ENCODE measurements at regions not wholly inside any gene's neighbourhood (a gene's known extent, or its start where the extent isn't known, plus 50 kb on each side); places are given as distances from the start of the nearest gene placed in this dataset.

DNA sequence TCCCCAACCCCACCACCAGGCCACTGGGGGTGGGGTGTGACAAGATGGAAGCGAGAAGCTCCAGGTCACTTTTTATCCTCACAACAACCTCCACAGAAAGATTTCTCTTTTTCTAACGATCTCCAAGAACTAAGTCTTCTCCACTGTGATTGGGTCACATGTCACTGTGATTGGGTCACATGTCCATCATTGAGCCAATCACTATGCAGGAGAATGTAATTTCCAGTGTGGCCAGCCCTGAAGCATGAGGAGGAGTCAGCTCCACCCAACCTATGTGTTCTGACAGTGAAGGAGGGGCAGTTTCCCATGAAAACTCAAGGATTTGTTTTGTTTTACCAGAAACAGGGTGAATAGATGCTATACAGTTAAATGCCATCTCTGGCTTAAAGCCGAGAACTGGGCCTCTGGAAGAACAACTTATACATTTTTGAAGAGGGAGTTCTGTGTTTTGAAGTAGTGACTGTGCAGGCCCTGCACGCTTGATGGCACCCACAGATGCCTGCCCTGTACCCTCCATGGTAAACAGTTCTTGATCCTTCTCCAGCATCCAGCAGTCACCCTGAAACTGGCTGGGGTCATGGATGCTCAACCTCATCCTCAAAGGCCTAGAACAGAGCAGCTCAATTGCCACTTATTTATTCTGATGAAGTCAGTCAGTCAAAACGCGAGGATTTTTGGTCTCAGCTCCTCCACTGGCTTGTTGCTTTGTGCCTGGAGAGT, 180.4 kb upstream of the BMP4 start:
- Histone ChIP-seq H3K79me2 (no peaks in the 10 kb centered on the region), H3K27me3 (no peaks in the 10 kb centered on the region), H3K4me3 (no peak overlapping the region), H3K4me2 (no peak overlapping the region), H3K27ac (no peak overlapping the region), H3K36me3 (replicated peaks; ENCODE audit: insufficient read depth, low read depth) (no peaks in the 10 kb centered on the region), H3K9me2 (replicated peaks; ENCODE audit: insufficient read depth) (no peaks in the 10 kb centered on the region), H3K4me1 (ENCODE audit: insufficient read depth) (peaks cover 9% of the 10 kb centered on the region), H4K20me1 (ENCODE audit: insufficient read depth, poor library complexity, severe bottlenecking) (no peaks in the 10 kb centered on the region), H2AFZ (no peak overlapping the region), H3K9me3 (ENCODE audit: low read depth) (no peaks in the 10 kb centered on the region)
- 80% methylated on average over 6 of the region's 6 CpGs for WGBS (ENCODE audit: low lambda C conversion rate, missing lambda C conversion rate)
- TF ChIP-seq, protein P1, sequence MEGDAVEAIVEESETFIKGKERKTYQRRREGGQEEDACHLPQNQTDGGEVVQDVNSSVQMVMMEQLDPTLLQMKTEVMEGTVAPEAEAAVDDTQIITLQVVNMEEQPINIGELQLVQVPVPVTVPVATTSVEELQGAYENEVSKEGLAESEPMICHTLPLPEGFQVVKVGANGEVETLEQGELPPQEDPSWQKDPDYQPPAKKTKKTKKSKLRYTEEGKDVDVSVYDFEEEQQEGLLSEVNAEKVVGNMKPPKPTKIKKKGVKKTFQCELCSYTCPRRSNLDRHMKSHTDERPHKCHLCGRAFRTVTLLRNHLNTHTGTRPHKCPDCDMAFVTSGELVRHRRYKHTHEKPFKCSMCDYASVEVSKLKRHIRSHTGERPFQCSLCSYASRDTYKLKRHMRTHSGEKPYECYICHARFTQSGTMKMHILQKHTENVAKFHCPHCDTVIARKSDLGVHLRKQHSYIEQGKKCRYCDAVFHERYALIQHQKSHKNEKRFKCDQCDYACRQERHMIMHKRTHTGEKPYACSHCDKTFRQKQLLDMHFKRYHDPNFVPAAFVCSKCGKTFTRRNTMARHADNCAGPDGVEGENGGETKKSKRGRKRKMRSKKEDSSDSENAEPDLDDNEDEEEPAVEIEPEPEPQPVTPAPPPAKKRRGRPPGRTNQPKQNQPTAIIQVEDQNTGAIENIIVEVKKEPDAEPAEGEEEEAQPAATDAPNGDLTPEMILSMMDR (IDR thresholded peaks at IDR 0.05; ENCODE audit: poor library complexity), result no peak
- TF ChIP-seq EZH2 (IDR thresholded peaks at IDR 0.05; ENCODE audit: borderline replicate concordance) (no peak), EZH2phosphoT487 (IDR thresholded peaks at IDR 0.05; ENCODE audit: low read depth, severe bottlenecking, unreplicated experiment) (no peak)
- no peak for DNase-seq (ENCODE audit: low spot score)

DNA sequence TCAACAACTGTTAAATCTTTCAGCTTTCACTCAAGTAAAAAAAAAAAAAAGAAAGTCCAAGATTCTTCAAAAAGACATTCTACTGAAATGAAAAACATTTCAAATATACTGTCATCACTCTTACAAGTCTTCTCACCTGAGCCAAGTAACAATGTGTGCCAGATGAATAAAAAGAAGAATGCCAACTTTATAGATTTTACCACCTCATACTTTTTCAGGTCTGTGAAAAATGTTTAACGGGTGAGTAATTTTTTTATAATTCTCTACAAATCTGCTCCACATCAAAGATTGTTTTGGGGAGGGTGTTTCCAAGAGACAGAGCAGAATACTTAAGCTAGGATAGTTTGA, 181.0 kb upstream of the BMP4 start:
- WGBS (ENCODE audit: low lambda C conversion rate, missing lambda C conversion rate), result 91% methylated on average over 1 of the region's 1 CpG
- Histone ChIP-seq H3K4me1 (ENCODE audit: insufficient read depth) (peaks cover 9% of the 10 kb centered on the region), H2AFZ (no peak overlapping the region), H4K20me1 (ENCODE audit: insufficient read depth, poor library complexity, severe bottlenecking) (no peaks in the 10 kb centered on the region), H3K9me2 (replicated peaks; ENCODE audit: insufficient read depth) (no peaks in the 10 kb centered on the region), H3K27me3 (no peaks in the 10 kb centered on the region), H3K4me3 (no peak overlapping the region), H3K36me3 (replicated peaks; ENCODE audit: insufficient read depth, low read depth) (no peaks in the 10 kb centered on the region), H3K4me2 (no peak overlapping the region), H3K9me3 (ENCODE audit: low read depth) (no peaks in the 10 kb centered on the region), H3K27ac (no peak overlapping the region), H3K79me2 (no peaks in the 10 kb centered on the region)
- TF ChIP-seq EZH2 (IDR thresholded peaks at IDR 0.05; ENCODE audit: borderline replicate concordance) (no peak), EZH2phosphoT487 (IDR thresholded peaks at IDR 0.05; ENCODE audit: low read depth, severe bottlenecking, unreplicated experiment) (no peak)
- TF ChIP-seq, protein P1 (IDR thresholded peaks at IDR 0.05; ENCODE audit: poor library complexity), result no peak
- DNase-seq (ENCODE audit: low spot score), result no peak

DNA sequence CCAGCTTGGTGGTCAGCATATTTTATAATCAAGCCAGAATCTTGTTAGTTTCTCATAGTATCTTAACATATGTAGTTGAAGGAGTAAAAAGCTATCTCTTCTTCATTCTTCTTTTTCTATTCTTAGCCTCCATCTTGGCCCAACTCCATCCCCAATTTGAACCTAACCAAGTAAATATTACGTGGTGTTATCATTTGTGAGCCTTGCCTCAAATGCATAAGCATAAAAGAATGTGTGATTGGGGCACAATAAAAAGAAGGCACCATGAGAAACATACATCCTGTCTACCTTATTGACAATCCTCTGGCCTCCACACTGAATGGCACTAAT, 181.4 kb upstream of the BMP4 start:
- Histone ChIP-seq H3K4me3 (no peak overlapping the region), H3K27me3 (no peaks in the 10 kb centered on the region), H3K9me3 (ENCODE audit: low read depth) (no peaks in the 10 kb centered on the region), H3K27ac (no peak overlapping the region), H2AFZ (no peak overlapping the region), H3K79me2 (no peaks in the 10 kb centered on the region), H3K9me2 (replicated peaks; ENCODE audit: insufficient read depth) (no peaks in the 10 kb centered on the region), H4K20me1 (ENCODE audit: insufficient read depth, poor library complexity, severe bottlenecking) (no peaks in the 10 kb centered on the region), H3K4me2 (no peak overlapping the region), H3K36me3 (replicated peaks; ENCODE audit: insufficient read depth, low read depth) (no peaks in the 10 kb centered on the region), H3K4me1 (ENCODE audit: insufficient read depth) (peaks cover 9% of the 10 kb centered on the region)
- TF ChIP-seq, protein P1 (IDR thresholded peaks at IDR 0.05; ENCODE audit: poor library complexity), result no peak
- no peak for TF ChIP-seq EZH2phosphoT487 (IDR thresholded peaks at IDR 0.05; ENCODE audit: low read depth, severe bottlenecking, unreplicated experiment)
- TF ChIP-seq EZH2 (IDR thresholded peaks at IDR 0.05; ENCODE audit: borderline replicate concordance), result no peak
- DNase-seq (ENCODE audit: low spot score), result no peak
- 78% methylated on average over 1 of the region's 1 CpG for WGBS (ENCODE audit: low lambda C conversion rate, missing lambda C conversion rate)

Measured in hepatocyte (in vitro differentiated cells).